ENCODE measurements at regions not wholly inside any gene's neighbourhood (a gene's known extent, or its start where the extent isn't known, plus 50 kb on each side); places are given as distances from the start of the nearest gene placed in this dataset.

DNA sequence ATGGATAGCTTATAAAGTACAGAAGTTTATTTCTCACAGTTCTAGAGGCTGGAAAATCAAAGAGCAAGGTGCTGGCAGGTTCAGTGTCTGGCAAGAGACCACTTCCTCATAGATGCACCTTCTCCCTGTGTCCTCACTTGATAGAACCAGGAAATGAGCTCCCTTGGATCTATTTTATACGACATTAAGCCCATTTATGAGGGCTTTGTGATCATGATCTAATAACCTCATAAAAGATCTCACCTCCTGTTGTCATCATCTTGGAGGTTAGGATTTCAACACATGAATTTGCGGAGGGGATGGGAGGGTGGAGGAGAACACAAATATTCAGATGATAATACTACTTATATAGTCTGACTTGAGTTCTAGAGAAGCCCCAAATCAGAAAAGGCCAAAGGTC, 222.1 kb upstream of the SNX7 start:
- Histone ChIP-seq H3K4me3 (ENCODE audit: severe bottlenecking) (no peak overlapping the region), H3K4me1 (ENCODE audit: insufficient read depth, poor library complexity, severe bottlenecking) (no peaks in the 10 kb centered on the region), H3K9me3 (ENCODE audit: severe bottlenecking) (no peaks in the 10 kb centered on the region), H3K27me3 (ENCODE audit: insufficient read depth, poor library complexity, severe bottlenecking) (no peaks in the 10 kb centered on the region), H3K27ac (ENCODE audit: poor library complexity, severe bottlenecking) (no peak overlapping the region), H3K36me3 (ENCODE audit: low read depth) (no peaks in the 10 kb centered on the region)
- ATAC-seq (ENCODE audit: low read depth) (no peak), DNase-seq (ENCODE audit: low spot score) (no peak)
- TF ChIP-seq, protein P1, sequence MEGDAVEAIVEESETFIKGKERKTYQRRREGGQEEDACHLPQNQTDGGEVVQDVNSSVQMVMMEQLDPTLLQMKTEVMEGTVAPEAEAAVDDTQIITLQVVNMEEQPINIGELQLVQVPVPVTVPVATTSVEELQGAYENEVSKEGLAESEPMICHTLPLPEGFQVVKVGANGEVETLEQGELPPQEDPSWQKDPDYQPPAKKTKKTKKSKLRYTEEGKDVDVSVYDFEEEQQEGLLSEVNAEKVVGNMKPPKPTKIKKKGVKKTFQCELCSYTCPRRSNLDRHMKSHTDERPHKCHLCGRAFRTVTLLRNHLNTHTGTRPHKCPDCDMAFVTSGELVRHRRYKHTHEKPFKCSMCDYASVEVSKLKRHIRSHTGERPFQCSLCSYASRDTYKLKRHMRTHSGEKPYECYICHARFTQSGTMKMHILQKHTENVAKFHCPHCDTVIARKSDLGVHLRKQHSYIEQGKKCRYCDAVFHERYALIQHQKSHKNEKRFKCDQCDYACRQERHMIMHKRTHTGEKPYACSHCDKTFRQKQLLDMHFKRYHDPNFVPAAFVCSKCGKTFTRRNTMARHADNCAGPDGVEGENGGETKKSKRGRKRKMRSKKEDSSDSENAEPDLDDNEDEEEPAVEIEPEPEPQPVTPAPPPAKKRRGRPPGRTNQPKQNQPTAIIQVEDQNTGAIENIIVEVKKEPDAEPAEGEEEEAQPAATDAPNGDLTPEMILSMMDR (IDR thresholded peaks at IDR 0.05; ENCODE audit: poor library complexity, severe bottlenecking) = no peak

DNA sequence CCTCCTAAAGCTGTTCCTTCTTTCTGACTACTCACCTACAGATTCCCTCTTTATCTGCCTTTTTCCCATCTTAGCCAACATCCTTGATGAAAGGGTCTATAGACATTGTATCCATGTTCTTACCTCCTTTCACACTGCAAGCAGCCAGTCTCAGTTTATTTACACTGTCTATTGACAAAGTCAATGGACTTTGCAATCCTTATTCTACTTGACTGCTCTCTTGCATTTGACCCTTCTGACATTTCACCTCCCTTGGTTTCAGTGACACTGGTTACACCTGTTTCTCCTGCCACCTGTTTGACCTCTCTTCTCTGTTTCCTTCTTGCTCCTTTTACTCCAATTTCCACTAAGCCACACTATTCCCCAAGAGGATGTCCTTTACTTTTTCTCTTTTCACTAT, 224.0 kb upstream of the SNX7 start:
- no peak overlapping the region for H3K4me3 ChIP-seq (ENCODE audit: severe bottlenecking)
- H3K4me1 ChIP-seq (ENCODE audit: insufficient read depth, poor library complexity, severe bottlenecking) = no peaks in the 10 kb centered on the region
- H3K36me3 ChIP-seq (ENCODE audit: low read depth) = no peaks in the 10 kb centered on the region
- H3K27me3 ChIP-seq (ENCODE audit: insufficient read depth, poor library complexity, severe bottlenecking) = no peaks in the 10 kb centered on the region
- DNase-seq (ENCODE audit: low spot score) (no peak), ATAC-seq (ENCODE audit: low read depth) (no peak)
- no peaks in the 10 kb centered on the region for H3K9me3 ChIP-seq (ENCODE audit: severe bottlenecking)
- H3K27ac ChIP-seq (ENCODE audit: poor library complexity, severe bottlenecking) = no peak overlapping the region
- TF ChIP-seq, protein P1 (IDR thresholded peaks at IDR 0.05; ENCODE audit: poor library complexity, severe bottlenecking) = no peak

DNA sequence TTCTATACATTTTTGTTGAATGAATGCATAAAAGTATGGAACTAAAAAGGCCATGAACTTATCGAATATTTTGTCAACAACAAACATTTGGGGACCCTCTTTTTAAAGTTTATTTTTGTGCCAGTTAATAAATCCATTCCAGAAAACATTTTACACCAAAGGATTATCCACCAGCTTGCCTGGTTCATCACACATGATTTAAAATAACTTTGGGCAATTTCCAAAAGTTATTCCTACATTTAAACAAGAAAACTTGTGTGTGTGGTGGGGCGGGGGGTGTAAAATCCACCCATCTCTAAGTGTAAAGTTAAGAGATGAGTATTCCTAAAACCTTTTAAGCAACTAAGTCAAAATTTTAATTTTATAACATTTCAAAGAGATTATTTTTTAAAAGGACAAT, 224.5 kb upstream of the SNX7 start:
- DNase-seq (ENCODE audit: low spot score) (no peak), ATAC-seq (ENCODE audit: low read depth) (no peak)
- H3K9me3 ChIP-seq (ENCODE audit: severe bottlenecking) = no peaks in the 10 kb centered on the region
- no peaks in the 10 kb centered on the region for H3K4me1 ChIP-seq (ENCODE audit: insufficient read depth, poor library complexity, severe bottlenecking)
- no peak overlapping the region for H3K4me3 ChIP-seq (ENCODE audit: severe bottlenecking)
- no peaks in the 10 kb centered on the region for H3K27me3 ChIP-seq (ENCODE audit: insufficient read depth, poor library complexity, severe bottlenecking)
- no peak overlapping the region for H3K27ac ChIP-seq (ENCODE audit: poor library complexity, severe bottlenecking)
- TF ChIP-seq, protein P1 (IDR thresholded peaks at IDR 0.05; ENCODE audit: poor library complexity, severe bottlenecking) = no peak
- H3K36me3 ChIP-seq (ENCODE audit: low read depth) = no peaks in the 10 kb centered on the region

DNA sequence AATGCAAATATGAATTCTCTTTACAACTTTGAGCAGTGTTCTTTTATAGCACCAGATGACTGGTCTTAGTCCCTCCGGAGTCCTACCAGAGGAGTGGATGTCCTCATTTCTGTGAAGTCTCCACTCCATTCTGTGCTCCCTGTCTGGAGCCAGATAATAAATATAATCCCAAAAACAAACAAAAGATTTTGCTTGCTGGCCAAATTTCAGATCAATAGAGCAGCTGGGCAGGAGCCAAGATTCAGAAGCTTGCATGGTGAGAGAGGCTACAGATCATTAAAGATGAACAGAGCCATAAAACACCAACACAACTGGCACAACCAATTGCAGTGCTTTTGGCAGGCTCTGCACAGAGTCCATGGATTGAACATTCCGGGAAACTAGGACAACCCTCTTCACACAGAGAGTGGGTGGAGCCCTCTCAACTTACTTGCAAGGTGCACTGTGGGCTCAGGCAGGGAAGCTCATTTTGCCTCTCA, 231.5 kb upstream of the SNX7 start:
- DNase-seq (ENCODE audit: low spot score) (no peak), ATAC-seq (ENCODE audit: low read depth) (no peak)
- Histone ChIP-seq H3K9me3 (ENCODE audit: severe bottlenecking) (no peaks in the 10 kb centered on the region), H3K4me3 (ENCODE audit: severe bottlenecking) (no peak overlapping the region), H3K27me3 (ENCODE audit: insufficient read depth, poor library complexity, severe bottlenecking) (no peaks in the 10 kb centered on the region), H3K36me3 (ENCODE audit: low read depth) (no peaks in the 10 kb centered on the region), H3K27ac (ENCODE audit: poor library complexity, severe bottlenecking) (no peak overlapping the region), H3K4me1 (ENCODE audit: insufficient read depth, poor library complexity, severe bottlenecking) (no peaks in the 10 kb centered on the region)
- TF ChIP-seq, protein P1 (IDR thresholded peaks at IDR 0.05; ENCODE audit: poor library complexity, severe bottlenecking) = no peak

DNA sequence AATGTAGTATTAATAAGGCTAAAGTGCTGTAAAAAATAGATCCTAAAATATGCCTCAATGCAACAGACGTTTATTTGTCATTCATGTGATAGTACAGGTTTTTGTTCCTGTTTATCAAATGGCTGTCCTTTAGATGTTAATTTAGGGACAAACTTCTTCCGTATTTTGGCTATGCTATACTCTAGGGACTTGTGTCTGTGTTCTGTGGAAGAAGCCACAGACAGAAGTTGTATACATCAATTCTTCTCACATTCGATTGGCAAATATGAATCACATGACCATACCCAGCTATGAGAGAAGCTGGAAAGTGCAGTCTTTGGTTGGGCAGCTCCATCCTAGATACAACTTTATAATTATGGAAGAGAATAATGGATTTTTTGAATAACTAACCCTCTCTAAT, 232.7 kb upstream of the SNX7 start:
- Histone ChIP-seq H3K27ac (ENCODE audit: poor library complexity, severe bottlenecking) (no peak overlapping the region), H3K27me3 (ENCODE audit: insufficient read depth, poor library complexity, severe bottlenecking) (no peaks in the 10 kb centered on the region), H3K36me3 (ENCODE audit: low read depth) (no peaks in the 10 kb centered on the region), H3K4me1 (ENCODE audit: insufficient read depth, poor library complexity, severe bottlenecking) (no peaks in the 10 kb centered on the region), H3K4me3 (ENCODE audit: severe bottlenecking) (no peak overlapping the region), H3K9me3 (ENCODE audit: severe bottlenecking) (no peaks in the 10 kb centered on the region)
- no peak for DNase-seq (ENCODE audit: low spot score)
- no peak for ATAC-seq (ENCODE audit: low read depth)
- TF ChIP-seq, protein P1 (IDR thresholded peaks at IDR 0.05; ENCODE audit: poor library complexity, severe bottlenecking) = no peak

Data from RWPE2 (cell line).